ENCODE measurements at regions not wholly inside any gene's neighbourhood (a gene's known extent, or its start where the extent isn't known, plus 50 kb on each side); places are given as distances from the start of the nearest gene placed in this dataset.

DNA sequence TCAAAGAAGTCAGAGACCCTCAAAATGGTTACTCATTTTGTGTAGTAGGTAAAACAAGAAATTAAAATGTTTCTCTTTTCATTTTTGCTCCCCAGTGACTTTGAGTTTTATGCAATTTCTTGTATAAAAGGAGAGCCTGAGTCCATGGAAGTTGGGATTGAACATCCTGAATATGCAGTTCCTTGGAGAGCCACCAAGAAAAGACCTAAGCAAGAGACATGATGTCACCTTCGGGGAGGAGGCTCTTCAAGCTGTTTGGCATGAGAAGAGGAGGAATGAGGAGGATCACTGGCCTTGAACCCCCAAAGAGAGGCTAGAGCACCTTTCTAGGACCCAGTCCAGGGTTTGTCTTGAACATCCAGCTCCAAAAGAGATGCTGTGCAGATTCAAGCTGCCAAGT lies 62.3 kb upstream of the CALM2 start:
- no peak for DNase-seq (ENCODE audit: low read depth in 1 of 2, low spot score in 1 of 2)

DNA sequence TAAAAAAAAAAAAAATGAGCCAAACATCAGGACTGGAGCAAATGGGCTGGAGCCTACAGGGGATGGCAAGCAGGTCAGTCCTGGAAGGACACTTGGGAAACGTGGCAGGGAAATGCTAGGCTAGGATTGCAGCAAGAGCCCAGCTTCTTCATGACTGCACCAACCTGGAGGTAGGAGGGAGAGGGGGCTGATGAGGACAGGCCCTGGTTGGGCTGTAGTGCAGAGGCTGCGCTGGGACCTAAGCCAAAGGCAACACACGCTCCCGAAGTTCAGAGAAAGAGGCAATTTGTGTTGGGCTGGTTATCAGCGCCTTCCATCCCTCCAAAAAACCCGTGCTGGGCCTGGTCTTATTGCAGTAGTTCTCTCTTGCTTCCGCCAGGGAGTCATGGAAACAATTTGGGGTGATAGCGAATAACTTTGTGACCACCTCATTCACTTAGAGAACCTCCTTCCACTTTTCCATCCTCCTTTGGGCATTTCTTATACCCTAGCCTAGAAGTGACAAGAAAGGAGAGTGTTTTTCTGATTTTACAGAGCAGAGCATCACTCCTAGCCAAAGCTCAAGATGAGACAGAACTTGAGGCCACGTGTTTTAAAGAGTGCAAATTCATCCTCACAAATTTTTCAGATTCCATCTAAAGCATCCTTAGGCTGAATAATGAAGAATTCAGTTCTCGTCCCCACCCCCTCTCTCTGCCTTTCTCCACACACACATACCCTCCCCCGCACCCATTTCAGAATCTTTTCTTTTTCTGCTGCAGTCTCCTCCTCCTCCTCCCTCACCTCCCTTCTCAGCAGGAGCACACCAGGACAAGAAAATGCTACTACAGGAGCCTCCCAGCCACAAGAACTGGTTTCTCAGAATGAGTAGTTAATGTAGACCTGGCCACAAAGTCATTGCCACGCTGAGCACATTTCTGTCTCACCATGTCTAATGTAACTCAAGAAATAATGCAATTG lies 61.3 kb upstream of the CALM2 start:
- DNase-seq (ENCODE audit: low read depth in 1 of 2, low spot score in 1 of 2) = no peak

DNA sequence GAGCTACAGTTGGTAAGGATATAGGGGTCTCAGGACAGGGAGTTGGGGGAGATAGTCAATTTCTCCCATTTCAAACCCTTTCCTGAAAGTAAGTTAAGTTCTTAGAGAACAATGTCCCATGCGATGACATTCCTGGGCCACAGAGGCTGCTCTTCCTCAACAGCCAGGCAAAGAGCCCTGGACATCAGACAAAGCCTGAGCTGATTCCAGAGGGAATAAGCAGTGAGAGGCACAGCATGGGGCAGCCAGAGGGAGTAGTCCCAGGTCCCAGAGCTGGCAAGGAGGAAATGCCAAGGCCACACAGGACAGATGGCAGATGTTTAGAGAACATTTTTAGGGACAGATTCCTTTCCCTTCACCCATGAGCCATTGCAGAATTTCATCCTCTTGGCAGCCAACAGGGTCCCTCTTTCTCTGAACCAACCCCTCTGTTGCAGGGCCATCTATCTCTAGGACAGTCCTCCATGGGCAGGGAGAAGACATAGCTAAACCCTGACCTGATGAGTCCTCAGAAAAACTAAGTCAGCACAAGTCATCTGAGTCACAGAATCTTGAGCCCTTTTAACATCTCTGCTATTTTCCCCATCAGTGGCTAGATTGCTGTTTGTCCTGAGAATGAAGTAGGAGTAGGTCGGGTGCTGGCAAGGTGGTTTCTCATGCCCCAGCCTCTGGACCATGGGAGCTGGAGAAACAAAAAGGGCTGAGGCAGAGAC lies 60.3 kb upstream of the CALM2 start:
- DNase-seq (ENCODE audit: low read depth in 1 of 2, low spot score in 1 of 2) = no peak

DNA sequence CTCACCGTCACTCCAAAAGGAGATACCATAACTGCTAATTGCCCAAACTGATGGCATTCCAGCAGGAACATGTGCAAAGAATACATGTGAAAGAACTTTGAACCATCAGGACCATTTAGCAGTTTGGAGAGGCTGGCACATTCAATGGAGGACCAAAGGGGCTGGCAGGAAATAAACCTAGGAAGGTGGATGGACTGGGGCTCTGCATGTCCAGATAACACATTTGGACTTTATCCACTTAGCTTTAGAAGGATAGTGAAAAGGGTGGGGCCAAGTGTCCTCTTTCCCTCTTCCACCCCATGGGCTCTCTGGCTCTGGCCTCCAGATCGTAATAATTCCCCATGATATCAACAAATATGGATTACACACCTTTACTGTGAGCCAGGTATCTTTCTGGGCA lies 58.8 kb upstream of the CALM2 start:
- DNase-seq (ENCODE audit: low read depth in 1 of 2, low spot score in 1 of 2) = no peak

DNA sequence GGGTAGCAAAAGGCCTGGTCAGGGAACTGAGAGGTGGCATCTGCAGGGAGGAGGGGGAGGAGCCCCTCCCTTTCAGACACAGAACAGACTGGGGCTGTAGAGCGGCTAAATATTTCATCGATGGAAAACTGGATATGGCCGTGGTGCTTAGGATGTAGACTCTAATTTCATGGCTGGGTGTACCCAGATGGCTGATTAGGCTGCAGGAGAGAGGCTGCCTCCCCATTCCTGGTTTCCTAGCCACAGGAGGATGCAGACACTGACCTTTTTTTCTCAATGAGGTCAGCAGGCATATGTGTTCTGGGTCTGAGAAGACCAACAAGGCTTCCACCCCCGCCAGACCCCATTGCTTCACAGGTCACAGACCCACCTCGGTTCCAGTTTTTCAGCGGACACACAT lies 58.1 kb upstream of the CALM2 start:
- no peak for DNase-seq (ENCODE audit: low read depth in 1 of 2, low spot score in 1 of 2)

DNA sequence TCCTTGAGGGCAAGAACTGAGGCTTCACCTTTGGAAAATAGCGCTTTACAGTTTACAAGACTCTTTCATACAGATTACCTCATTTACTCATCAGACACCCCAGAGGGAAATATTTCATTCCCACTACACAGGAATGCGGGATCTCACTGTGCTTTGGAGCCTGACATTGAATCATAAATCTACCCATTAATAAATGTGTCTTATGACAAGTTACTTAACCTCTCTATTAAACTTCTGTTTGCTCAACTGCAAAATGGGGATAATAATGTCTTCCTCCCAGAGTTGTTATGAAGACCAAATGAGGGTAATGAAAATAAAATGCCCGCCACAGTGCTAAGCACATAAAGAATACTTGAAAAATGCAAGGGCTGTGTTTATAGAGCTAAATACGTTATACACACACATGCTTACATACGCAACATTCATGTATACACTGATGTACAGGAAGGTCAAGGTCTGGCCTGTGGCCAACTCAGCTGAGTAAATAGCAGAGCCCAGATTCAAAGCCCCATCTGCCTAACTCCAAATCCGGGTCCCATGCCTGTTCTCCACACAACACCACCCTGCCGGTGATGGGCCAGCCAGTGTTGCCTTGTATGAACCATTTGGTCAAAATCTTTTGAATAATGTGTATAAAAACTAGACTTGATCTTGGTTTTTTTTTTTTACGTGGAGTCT lies 56.6 kb upstream of the CALM2 start:
- no peak for DNase-seq (ENCODE audit: low read depth in 1 of 2, low spot score in 1 of 2)

DNA sequence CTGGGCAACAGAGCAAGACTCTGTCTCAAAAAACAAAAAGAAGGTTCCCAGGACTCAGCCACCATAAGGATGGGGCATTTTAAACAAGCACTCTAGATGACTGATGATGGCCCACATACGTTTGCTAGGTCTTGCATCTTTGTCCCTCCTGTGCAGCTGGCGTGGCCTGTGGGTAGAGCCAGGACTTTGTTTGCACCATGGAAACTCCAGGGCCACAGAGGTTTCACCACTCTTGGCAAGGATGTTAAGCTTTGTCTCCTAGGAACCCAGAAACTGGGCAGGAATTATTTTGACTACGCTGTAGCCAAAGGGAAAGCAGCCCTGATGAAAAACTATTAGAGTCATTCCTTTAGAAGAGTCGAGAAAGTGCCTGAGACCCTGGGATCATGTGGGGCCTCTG lies 54.1 kb upstream of the CALM2 start:
- DNase-seq (ENCODE audit: low read depth in 1 of 2, low spot score in 1 of 2) = no peak

DNA sequence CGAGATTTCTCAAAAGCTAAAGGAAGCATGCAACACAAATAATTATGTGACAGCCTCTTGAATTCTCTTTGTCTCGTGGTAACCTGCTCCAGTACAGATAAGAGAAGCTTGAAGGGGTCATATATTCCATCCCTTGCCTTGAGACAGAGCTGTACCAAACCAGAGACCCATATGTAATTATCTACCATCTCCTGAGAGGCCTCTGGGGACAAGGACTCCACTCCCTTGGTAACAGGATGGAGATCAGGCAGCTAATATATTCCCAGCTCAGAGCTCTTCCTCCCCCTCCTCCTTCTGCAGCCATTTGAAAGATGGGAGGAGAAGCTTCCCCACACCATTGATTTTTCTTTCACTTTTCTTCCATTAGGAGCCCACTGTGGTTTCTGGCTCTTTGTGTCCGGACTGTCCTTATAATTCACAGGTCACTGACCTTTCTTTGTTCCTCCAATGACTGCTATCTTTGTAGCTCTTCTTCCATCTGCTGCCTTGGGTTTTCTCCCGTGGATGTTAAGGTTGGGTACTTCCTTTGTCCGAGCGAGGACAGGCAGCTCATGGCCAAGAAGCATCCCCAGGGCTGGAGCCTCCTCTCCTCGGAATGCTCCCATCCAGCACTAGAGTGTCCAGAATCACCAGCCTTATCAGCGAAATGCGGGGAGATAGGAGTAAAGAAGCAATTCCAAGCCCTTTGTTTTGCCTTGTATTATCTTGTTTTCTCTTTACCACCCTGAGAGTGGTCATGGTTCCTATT lies 51.4 kb upstream of the CALM2 start:
- DNase-seq (ENCODE audit: low read depth in 1 of 2, low spot score in 1 of 2) = no peak

DNA sequence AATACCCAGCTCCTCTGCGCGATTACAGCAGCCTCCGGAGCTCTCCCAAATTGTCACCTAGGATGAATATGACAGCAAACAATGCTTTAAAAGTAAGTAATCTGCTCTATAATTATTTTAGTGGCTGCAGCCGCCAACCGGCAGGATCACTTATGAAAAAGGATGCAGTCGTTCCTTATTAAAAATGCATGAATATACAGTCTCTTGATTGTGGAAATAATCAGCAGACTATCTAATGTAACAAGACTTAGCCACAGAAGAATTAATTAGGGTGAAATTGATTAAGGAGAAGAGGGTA lies 50.6 kb upstream of the CALM2 start:
- no peak for DNase-seq (ENCODE audit: low read depth in 1 of 2, low spot score in 1 of 2)

DNA sequence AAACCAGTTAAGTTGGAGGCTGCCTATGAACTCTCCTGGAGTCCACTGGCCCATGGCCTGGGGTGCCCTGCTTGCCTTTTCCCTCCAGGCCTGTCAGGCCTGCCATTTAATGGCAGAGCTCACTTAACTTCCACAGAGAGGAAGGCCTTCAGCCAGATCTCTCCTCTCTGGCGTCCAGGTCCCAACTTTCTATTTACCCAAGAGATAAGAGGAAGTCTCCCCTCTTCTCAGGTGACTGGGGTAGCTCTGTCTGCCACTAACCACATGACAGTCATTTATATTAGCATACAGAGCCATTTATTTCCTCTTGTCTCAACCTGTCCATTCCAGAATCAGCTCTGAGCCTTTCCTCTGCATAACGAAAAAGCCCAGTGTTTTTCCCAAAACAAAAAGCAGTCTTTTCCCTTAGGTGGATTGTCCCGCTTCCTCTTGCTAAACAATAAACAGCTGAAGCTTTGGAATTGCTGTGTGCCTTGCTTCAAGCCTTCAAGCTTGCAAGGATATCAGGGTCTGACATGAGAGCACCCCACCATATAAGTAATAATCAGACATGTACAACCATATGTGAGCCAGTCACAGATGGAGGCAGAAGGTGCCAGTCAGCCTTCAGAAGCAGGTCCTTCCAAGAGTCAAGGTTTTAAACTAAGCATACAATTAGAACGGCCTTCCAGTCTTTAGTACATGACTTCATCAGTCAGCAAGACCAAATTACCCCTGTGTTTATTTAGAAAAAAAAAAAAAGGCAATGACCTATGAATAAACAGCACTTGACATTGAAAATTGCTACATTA lies 50.0 kb upstream of the CALM2 start:
- no peak for DNase-seq (ENCODE audit: low read depth in 1 of 2, low spot score in 1 of 2)

Data from stimulated activated CD4-positive, alpha-beta T cell treated with anti-CD3 and anti-CD28 coated beads, Interleukin-15, amount 100 ng/mL, for 1 hour (primary cell).